GM18870 (cell line): ENCODE measurements at regions not wholly inside any gene's neighbourhood (a gene's known extent, or its start where the extent isn't known, plus 50 kb on each side); places are given as distances from the start of the nearest gene placed in this dataset.

Experiments used
- ATAC-seq: cut with Tn5 transposase; IDR thresholded peaks from one replicate; pipeline ENCODE4 v1.9.1; 2021; ENCODE audit warnings: moderate library complexity; ENCODE audit not compliant: unreplicated experiment

GRCh38 chr1:221286399-221286798 is 407.2 kb downstream of the HLX start:
- no peak for ATAC-seq

GRCh38 chr1:221289103-221289502 is 409.9 kb downstream of the HLX start:
- ATAC-seq = no peak

- ATAC-seq = no peak
Observed at GRCh38 chr1:221290669-221291068, 411.4 kb downstream of the HLX start.

- ATAC-seq = no peak
Observed at GRCh38 chr1:221291113-221291512, 411.9 kb downstream of the HLX start.

- ATAC-seq = no peak
Observed at GRCh38 chr1:221292652-221293051, 413.4 kb downstream of the HLX start.

GRCh38 chr1:221294242-221294641 is 415.0 kb downstream of the HLX start:
- no peak for ATAC-seq

- ATAC-seq = no peak
Observed at GRCh38 chr1:221302357-221302756, 423.1 kb downstream of the HLX start.

- no peak for ATAC-seq
Observed at GRCh38 chr1:221302810-221303209, 423.6 kb downstream of the HLX start.

- ATAC-seq = no peak
Observed at GRCh38 chr1:221303623-221304022, 424.4 kb downstream of the HLX start.

GRCh38 chr1:221306239-221306638 is 427.0 kb downstream of the HLX start:
- ATAC-seq = no peak

GRCh38 chr1:221308534-221309511 is 429.6 kb downstream of the HLX start:
- ATAC-seq = no peak

GRCh38 chr1:221309723-221310122 is 430.5 kb downstream of the HLX start:
- no peak for ATAC-seq

- no peak for ATAC-seq
Observed at GRCh38 chr1:221310180-221310579, 430.9 kb downstream of the HLX start.

GRCh38 chr1:221315330-221315729 is 426.6 kb downstream of the DUSP10 start:
- no peak for ATAC-seq

- no peak for ATAC-seq
Observed at GRCh38 chr1:221316491-221317056, 425.3 kb downstream of the DUSP10 start.

- no peak for ATAC-seq
Observed at GRCh38 chr1:221317537-221317936, 424.4 kb downstream of the DUSP10 start.

GRCh38 chr1:221327954-221328353 is 413.9 kb downstream of the DUSP10 start:
- ATAC-seq = no peak

- no peak for ATAC-seq
Observed at GRCh38 chr1:221328371-221328770, 413.5 kb downstream of the DUSP10 start.

GRCh38 chr1:221331273-221332183 is 410.4 kb downstream of the DUSP10 start:
- no peak for ATAC-seq

- no peak for ATAC-seq
Observed at GRCh38 chr1:221334062-221334461, 407.8 kb downstream of the DUSP10 start.
